Tongue (tissue), 1 donor: ENCODE measurements at regions not wholly inside any gene's neighbourhood (a gene's known extent, or its start where the extent isn't known, plus 50 kb on each side); places are given as distances from the start of the nearest gene placed in this dataset.

Experiments used
- DNase-seq: peaks from one replicate; pipeline ENCODE4 v3.0.0-alpha.2; 2015

GRCh38 chr12:115639648-115640012, 637.9 kb downstream of the MED13L start:
- no peak for DNase-seq

- no peak for DNase-seq
Measured at GRCh38 chr12:115638733-115639647, 638.5 kb downstream of the MED13L start.

- no peak for DNase-seq
Measured at GRCh38 chr12:115636546-115636945, 640.9 kb downstream of the MED13L start.

GRCh38 chr12:115632308-115632707, 645.2 kb downstream of the MED13L start:
- DNase-seq = peak; percentile 36

GRCh38 chr12:115630136-115630535, 647.4 kb downstream of the MED13L start:
- no peak for DNase-seq

- no peak for DNase-seq
Measured at GRCh38 chr12:115626210-115626609, 651.3 kb downstream of the MED13L start.

GRCh38 chr12:115623764-115624334, 653.6 kb downstream of the MED13L start:
- DNase-seq = peak; percentile 46

GRCh38 chr12:115623275-115623674, 654.2 kb downstream of the MED13L start:
- no peak for DNase-seq

GRCh38 chr12:115620816-115621215, 656.7 kb downstream of the MED13L start:
- DNase-seq = no peak

- DNase-seq = no peak
Measured at GRCh38 chr12:115619889-115620288, 657.6 kb downstream of the MED13L start.

- no peak for DNase-seq
Measured at GRCh38 chr12:115619061-115619460, 658.4 kb downstream of the MED13L start.

- no peak for DNase-seq
Measured at GRCh38 chr12:115618105-115618504, 659.4 kb downstream of the MED13L start.

- no peak for DNase-seq
Measured at GRCh38 chr12:115617391-115617790, 660.1 kb downstream of the MED13L start.

GRCh38 chr12:115611477-115611876, 666.0 kb downstream of the MED13L start:
- no peak for DNase-seq

GRCh38 chr12:115609347-115609746, 668.1 kb downstream of the MED13L start:
- DNase-seq = no peak

- no peak for DNase-seq
Measured at GRCh38 chr12:115606040-115606439, 671.5 kb downstream of the MED13L start.

GRCh38 chr12:115598871-115599811, 678.4 kb downstream of the MED13L start:
- peak; percentile 73 for DNase-seq

GRCh38 chr12:115597157-115597712, 680.3 kb downstream of the MED13L start:
- no peak for DNase-seq

- DNase-seq = no peak
Measured at GRCh38 chr12:115588131-115588530, 689.4 kb downstream of the MED13L start.

- no peak for DNase-seq
Measured at GRCh38 chr12:115584156-115584555, 693.3 kb downstream of the MED13L start.

GRCh38 chr12:115583591-115583990, 693.9 kb downstream of the MED13L start:
- no peak for DNase-seq

- no peak for DNase-seq
Measured at GRCh38 chr12:115577401-115577800, 700.1 kb downstream of the MED13L start.
